Endothelial cell of umbilical vein (primary cell): ENCODE measurements at regions not wholly inside any gene's neighbourhood (a gene's known extent, or its start where the extent isn't known, plus 50 kb on each side); places are given as distances from the start of the nearest gene placed in this dataset.

Experiments
- BruUV-seq: library from RNA; stranded (reverse); fragments of 400-500 nt; replicated peaks from 2 replicates; lab custom pipeline; 2021; lab: Mats Ljungman, UMichigan
- CTCF ChIA-PET: fragments of 300-600, 350-600 bp; sonication (Branson Sonifier 250); formaldehyde crosslinking; loops from one replicate; lab custom pipeline; 2021; ENCODE audit warnings: antibody characterized with exemption, inconsistent platforms; lab: Charles Lee
- POLR2A ChIA-PET: fragments of 300-600, 350-600 bp; sonication (Branson Sonifier 250); formaldehyde crosslinking; loops from one replicate; lab custom pipeline; 2021; ENCODE audit warnings: antibody characterized with exemption, inconsistent platforms; lab: Charles Lee
- DNase-seq: peaks from one replicate; pipeline ENCODE4 v3.0.0-alpha.2; 2011; ENCODE audit warnings: low read depth, low spot score
- FAIRE-seq: peaks from 2 replicates; lab custom pipeline; 2011; peaks lifted over from hg19 to GRCh38; lab: Jason Lieb, UNC
- H2AFZ ChIP-seq: 2 replicates; pipeline ENCODE4 v1.6.0; 2012; ENCODE audit warnings: low read depth, low read length, control low read depth, inconsistent platforms
- H3K27ac ChIP-seq: 2 replicates; pipeline ENCODE4 v1.5.1; 2011; ENCODE audit warnings: low read depth, mild to moderate bottlenecking, control low read depth, low read length, moderate library complexity; ENCODE audit not compliant: insufficient read depth
- H3K27me3 ChIP-seq, 2 experiments: 2 replicates each; pipeline versions ENCODE4 v1.6.0 to v1.6.1; 2011; ENCODE audit warnings: low read length in 2 of 2, mixed read lengths in 1 of 2; ENCODE audit not compliant: control insufficient read depth in 2 of 2, insufficient read depth in 2 of 2
- H3K36me3 ChIP-seq, 2 experiments: 2 replicates in 1 of 2; 3 replicates in 1 of 2; pipeline ENCODE4 v1.5.1; 2011; ENCODE audit warnings: low read length in 2 of 2, mild to moderate bottlenecking in 1 of 2, moderate library complexity in 1 of 2; ENCODE audit not compliant: control insufficient read depth in 2 of 2, insufficient read depth in 2 of 2; ENCODE audit errors: extremely low read depth in 1 of 2
- H3K4me1 ChIP-seq: 3 replicates; pipeline ENCODE4 v1.5.1; 2011; ENCODE audit warnings: mild to moderate bottlenecking, low read length; ENCODE audit not compliant: control insufficient read depth, insufficient read depth; ENCODE audit errors: extremely low read depth
- H3K4me2 ChIP-seq: 2 replicates; pipeline ENCODE4 v1.6.1; 2011; ENCODE audit warnings: low read length, control low read depth, mixed read lengths; ENCODE audit not compliant: insufficient read depth
- H3K4me3 ChIP-seq, 3 experiments: fragments of 200-600 bp in 1 of 3; sonication (generic), shearing (Covaris generic) in 1 of 3; replicated peaks in 1 of 3; 2 replicates each; pipeline ENCODE4 v1.5.1; 2011 to 2016; ENCODE audit warnings: control low read depth in 3 of 3, low read length in 3 of 3, mild to moderate bottlenecking in 2 of 3, inconsistent platforms in 1 of 3, low read depth in 1 of 3, moderate library complexity in 1 of 3; ENCODE audit not compliant: insufficient read depth in 1 of 3
- H3K79me2 ChIP-seq: 2 replicates; pipeline ENCODE4 v1.6.0; 2012; ENCODE audit warnings: low read length, inconsistent platforms; ENCODE audit not compliant: control insufficient read depth, insufficient read depth
- H3K9ac ChIP-seq: replicated peaks from 2 replicates; pipeline ENCODE3; 2011; ENCODE audit warnings: low read length, control low read depth; ENCODE audit not compliant: insufficient read depth; ENCODE audit errors: extremely low read depth
- H3K9me1 ChIP-seq: replicated peaks from 3 replicates; pipeline ENCODE4 v1.6.0; 2011; ENCODE audit warnings: mild to moderate bottlenecking, low read length; ENCODE audit not compliant: control insufficient read depth, insufficient read depth; ENCODE audit errors: extremely low read depth
- H3K9me3 ChIP-seq: replicated peaks from 2 replicates; pipeline ENCODE4 v1.5.1; 2012; ENCODE audit warnings: low read length, inconsistent platforms; ENCODE audit not compliant: control insufficient read depth, insufficient read depth
- H4K20me1 ChIP-seq: replicated peaks from 2 replicates; pipeline ENCODE3; 2011; ENCODE audit warnings: mild to moderate bottlenecking, low read length; ENCODE audit not compliant: control insufficient read depth, insufficient read depth; ENCODE audit errors: extremely low read depth
- EZH2 ChIP-seq: IDR thresholded peaks from 2 replicates; pipeline ENCODE4 v1.6.1; 2012; ENCODE audit warnings: borderline replicate concordance, low read depth, mild to moderate bottlenecking, moderate library complexity, low read length, inconsistent platforms; ENCODE audit not compliant: severe bottlenecking
- FOS ChIP-seq: IDR thresholded peaks from 2 replicates; pipeline ENCODE4 v1.6.1; 2011; ENCODE audit warnings: mild to moderate bottlenecking, low read length, moderate library complexity, borderline replicate concordance; ENCODE audit not compliant: insufficient read depth
- JUN ChIP-seq: IDR thresholded peaks from 2 replicates; pipeline ENCODE4 v1.6.1; 2011; ENCODE audit warnings: borderline replicate concordance, low read depth; ENCODE audit not compliant: insufficient read length, insufficient read depth
- POLR2A ChIP-seq: IDR thresholded peaks from 2 replicates; pipeline ENCODE4 v1.6.1; 2012; ENCODE audit warnings: low read depth, mild to moderate bottlenecking, control low read depth, low read length
- POLR2AphosphoS5 ChIP-seq: IDR thresholded peaks from 2 replicates; pipeline ENCODE4 v1.6.1; 2012; ENCODE audit warnings: low read depth, mild to moderate bottlenecking, control low read depth, low read length, moderate library complexity; ENCODE audit not compliant: insufficient read depth
- dilution Hi-C: fragments of 300-500 bp; cut with MboI; formaldehyde crosslinking; loops from one replicate; pipeline ENCODE4 v1.15.0; 2019; ENCODE audit warnings: low sequenced_read_pairs; ENCODE audit not compliant: extremely low pct_ligation_motif_present
- intact Hi-C: fragments of 100-400 bp; cut with micrococcal nuclease; formaldehyde crosslinking; loops from one replicate; pipeline ENCODE4 v1.10.0; 2022
- TF ChIP-seq, protein P1 (sequence below), 2 donors: IDR thresholded peaks; 1 replicate in 1 of 2; 2 replicates in 1 of 2; pipeline ENCODE4 v1.5.1; 2011; ENCODE audit warnings: low read length in 2 of 2, mild to moderate bottlenecking in 2 of 2, moderate library complexity in 2 of 2, control low read depth in 1 of 2, inconsistent platforms in 1 of 2, low read depth in 1 of 2; ENCODE audit not compliant: insufficient read depth in 1 of 2; ENCODE audit errors: extremely low read depth in 1 of 2
- TF ChIP-seq, protein P2 (sequence below): IDR thresholded peaks from 2 replicates; pipeline ENCODE4 v1.6.1; 2011; ENCODE audit not compliant: insufficient read depth, insufficient read length

GRCh38 chr7:125055376-125055775 lies 125.8 kb upstream of the POT1 start:
- no peaks in the 10 kb centered on the region for H3K79me2 ChIP-seq
- no peak overlapping the region for H3K27ac ChIP-seq
- no TSS peak for BruUV-seq
- no peak overlapping the region for H3K4me3 ChIP-seq
- H3K36me3 ChIP-seq: no peaks in the 10 kb centered on the region
- no peak overlapping the region for H3K4me2 ChIP-seq
- H4K20me1 ChIP-seq: no peaks in the 10 kb centered on the region
- ChIA-PET POLR2A (no interaction called here), CTCF (interaction anchor here (0.8 kb wide), 1 partner anchor 616 kb away, joined by 3 read pairs; no protein-coding TSS in a partner anchor)
- intact Hi-C loops: no loop called here
- no peak for FAIRE-seq
- no peak for DNase-seq
- H3K4me1 ChIP-seq: no peaks in the 10 kb centered on the region
- dilution Hi-C loops: no loop called here
- no peaks in the 10 kb centered on the region for H3K9me3 ChIP-seq
- H3K9ac ChIP-seq: no peak overlapping the region
- H3K27me3 ChIP-seq: no peaks in the 10 kb centered on the region
- no peaks in the 10 kb centered on the region for H3K9me1 ChIP-seq
- H2AFZ ChIP-seq: no peak overlapping the region
- no peak for TF ChIP-seq JUN
- TF ChIP-seq, protein P1, sequence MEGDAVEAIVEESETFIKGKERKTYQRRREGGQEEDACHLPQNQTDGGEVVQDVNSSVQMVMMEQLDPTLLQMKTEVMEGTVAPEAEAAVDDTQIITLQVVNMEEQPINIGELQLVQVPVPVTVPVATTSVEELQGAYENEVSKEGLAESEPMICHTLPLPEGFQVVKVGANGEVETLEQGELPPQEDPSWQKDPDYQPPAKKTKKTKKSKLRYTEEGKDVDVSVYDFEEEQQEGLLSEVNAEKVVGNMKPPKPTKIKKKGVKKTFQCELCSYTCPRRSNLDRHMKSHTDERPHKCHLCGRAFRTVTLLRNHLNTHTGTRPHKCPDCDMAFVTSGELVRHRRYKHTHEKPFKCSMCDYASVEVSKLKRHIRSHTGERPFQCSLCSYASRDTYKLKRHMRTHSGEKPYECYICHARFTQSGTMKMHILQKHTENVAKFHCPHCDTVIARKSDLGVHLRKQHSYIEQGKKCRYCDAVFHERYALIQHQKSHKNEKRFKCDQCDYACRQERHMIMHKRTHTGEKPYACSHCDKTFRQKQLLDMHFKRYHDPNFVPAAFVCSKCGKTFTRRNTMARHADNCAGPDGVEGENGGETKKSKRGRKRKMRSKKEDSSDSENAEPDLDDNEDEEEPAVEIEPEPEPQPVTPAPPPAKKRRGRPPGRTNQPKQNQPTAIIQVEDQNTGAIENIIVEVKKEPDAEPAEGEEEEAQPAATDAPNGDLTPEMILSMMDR (IDR thresholded peaks at IDR 0.05; ENCODE audit: extremely low read depth in 1 of 2, insufficient read depth in 1 of 2, low read depth in 1 of 2, low read length in 2 of 2): no peak
- TF ChIP-seq FOS: no peak
- no peak for TF ChIP-seq EZH2
- TF ChIP-seq POLR2AphosphoS5: no peak
- TF ChIP-seq, protein P2, sequence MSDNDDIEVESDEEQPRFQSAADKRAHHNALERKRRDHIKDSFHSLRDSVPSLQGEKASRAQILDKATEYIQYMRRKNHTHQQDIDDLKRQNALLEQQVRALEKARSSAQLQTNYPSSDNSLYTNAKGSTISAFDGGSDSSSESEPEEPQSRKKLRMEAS: no peak
- TF ChIP-seq POLR2A: no peak
